Keratinocyte (primary cell): ENCODE measurements at regions not wholly inside any gene's neighbourhood (a gene's known extent, or its start where the extent isn't known, plus 50 kb on each side); places are given as distances from the start of the nearest gene placed in this dataset.

ENCODE experiments used
- DNase-seq: peaks from one replicate; pipeline ENCODE4 v3.0.0-alpha.2; 2011; ENCODE audit warnings: low read depth, missing footprints, low spot score
- FAIRE-seq: peaks from 2 replicates; lab custom pipeline; 2011; peaks lifted over from hg19 to GRCh38; lab: Jason Lieb, UNC
- H2AFZ ChIP-seq: 2 replicates; pipeline ENCODE4 v1.6.0; 2012; ENCODE audit warnings: low read length, control low read depth, inconsistent platforms; ENCODE audit not compliant: control insufficient read depth
- H3K27ac ChIP-seq: 2 replicates; pipeline ENCODE4 v1.5.1; 2011; ENCODE audit warnings: low read length; ENCODE audit not compliant: control insufficient read depth, insufficient read depth
- H3K27me3 ChIP-seq: 3 replicates; pipeline ENCODE4 v1.6.0; 2011; ENCODE audit warnings: low read length; ENCODE audit not compliant: control insufficient read depth, insufficient read depth; ENCODE audit errors: extremely low read depth
- H3K36me3 ChIP-seq, 2 experiments: 2 replicates in 1 of 2; 3 replicates in 1 of 2; pipeline ENCODE4 v1.5.1; 2011; ENCODE audit warnings: low read length in 2 of 2, mild to moderate bottlenecking in 1 of 2; ENCODE audit not compliant: control insufficient read depth in 2 of 2, insufficient read depth in 2 of 2; ENCODE audit errors: extremely low read depth in 1 of 2
- H3K4me1 ChIP-seq: 3 replicates; pipeline ENCODE4 v1.5.1; 2011; ENCODE audit warnings: low read length; ENCODE audit not compliant: control insufficient read depth, insufficient read depth; ENCODE audit errors: extremely low read depth
- H3K4me2 ChIP-seq: 3 replicates; pipeline ENCODE4 v1.6.0; 2011; ENCODE audit warnings: low read depth, low read length; ENCODE audit not compliant: control insufficient read depth, insufficient read depth; ENCODE audit errors: extremely low read depth
- H3K4me3 ChIP-seq, 3 experiments: fragments of 200-600 bp in 1 of 3; sonication (generic) in 1 of 3; 2 replicates in 2 of 3; 3 replicates in 1 of 3; pipeline ENCODE4 v1.5.1; 2011 to 2016; ENCODE audit warnings: low read length in 3 of 3, mild to moderate bottlenecking in 3 of 3, control low read depth in 2 of 3, inconsistent platforms in 1 of 3, low read depth in 1 of 3, mixed read lengths in 1 of 3, mixed run types in 1 of 3, moderate library complexity in 1 of 3; ENCODE audit not compliant: control insufficient read depth in 2 of 3, insufficient read depth in 2 of 3; ENCODE audit errors: extremely low read depth in 1 of 3
- H3K79me2 ChIP-seq: 2 replicates; pipeline ENCODE4 v1.6.0; 2012; ENCODE audit warnings: low read length; ENCODE audit not compliant: control insufficient read depth, insufficient read depth
- H3K9ac ChIP-seq: 3 replicates; pipeline ENCODE4 v1.6.0; 2011; ENCODE audit warnings: low read length; ENCODE audit not compliant: control insufficient read depth, insufficient read depth; ENCODE audit errors: extremely low read depth
- H3K9me1 ChIP-seq: 3 replicates; pipeline ENCODE4 v1.6.0; 2011; ENCODE audit warnings: low read length; ENCODE audit not compliant: control insufficient read depth, insufficient read depth; ENCODE audit errors: extremely low read depth
- H3K9me3 ChIP-seq: 2 replicates; pipeline ENCODE4 v1.5.1; 2012; ENCODE audit warnings: low read depth, low read length; ENCODE audit not compliant: control insufficient read depth
- H4K20me1 ChIP-seq: 3 replicates; pipeline ENCODE4 v1.6.0; 2011; ENCODE audit warnings: low read length; ENCODE audit not compliant: control insufficient read depth, insufficient read depth; ENCODE audit errors: extremely low read depth
- CTCF ChIP-seq, 3 experiments: IDR thresholded peaks in 1 of 3; conservative IDR thresholded peaks in 1 of 3; optimal IDR thresholded peaks in 1 of 3; 2 replicates in 2 of 3; 3 replicates in 1 of 3; pipeline versions ENCODE3 to v1.5.1; 2011; ENCODE audit warnings: low read length in 3 of 3, mild to moderate bottlenecking in 3 of 3, moderate library complexity in 2 of 3, control low read depth in 1 of 3, inconsistent platforms in 1 of 3; ENCODE audit not compliant: insufficient read depth in 2 of 3; ENCODE audit errors: extremely low read depth in 1 of 3
- EZH2 ChIP-seq: IDR thresholded peaks from one replicate; pipeline ENCODE4 v1.6.1; 2012; ENCODE audit warnings: inconsistent platforms, mild to moderate bottlenecking, low read length, moderate library complexity
- dilution Hi-C: fragments of 300-500 bp; cut with MboI; formaldehyde crosslinking; loops from one replicate; pipeline ENCODE4 v1.7.0; 2020; ENCODE audit warnings: low sequenced_read_pairs; ENCODE audit not compliant: extremely low pct_ligation_motif_present

DNA sequence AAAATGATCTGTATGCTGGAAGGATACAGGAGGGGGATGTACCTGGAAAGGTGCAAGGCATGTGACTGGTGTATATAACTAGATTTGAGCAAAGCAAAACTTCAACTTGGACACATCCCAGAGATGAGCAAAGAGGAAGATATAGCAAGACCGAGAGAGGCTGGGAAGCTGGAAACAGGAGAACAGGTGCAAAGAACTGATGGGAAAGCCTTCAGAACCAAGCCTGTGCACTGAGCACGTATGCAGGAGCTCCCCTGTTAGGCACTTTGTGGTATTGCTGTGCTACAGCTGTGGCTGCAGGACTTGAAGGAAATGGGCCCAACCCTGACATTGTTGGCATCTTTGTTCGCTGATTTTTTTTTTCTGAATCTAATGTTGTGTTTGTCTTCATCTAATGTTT, 120.7 kb upstream of the PWP1 start:
- DNase-seq (no peak), FAIRE-seq (peak; percentile 81)

DNA sequence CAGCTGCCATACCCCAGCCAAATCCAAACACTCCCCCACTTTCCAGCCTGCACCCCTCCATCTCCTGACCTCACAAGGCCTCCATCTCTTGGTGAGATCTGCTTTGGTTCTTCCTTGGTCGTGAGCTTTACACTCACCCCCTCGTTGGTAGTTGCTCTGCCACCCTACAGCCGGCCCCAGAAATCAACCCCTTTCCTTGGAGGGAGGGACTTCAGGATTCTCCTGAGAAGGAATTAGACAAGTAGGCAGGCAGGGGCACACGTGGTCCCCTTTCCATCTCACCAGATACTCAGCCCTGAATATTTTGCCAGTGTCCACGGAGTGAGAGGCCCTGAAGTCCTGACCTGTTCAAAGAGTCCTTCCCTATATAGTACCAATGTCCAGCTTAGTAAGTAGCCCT, 120.0 kb upstream of the PWP1 start:
- no peak for FAIRE-seq
- Histone ChIP-seq H3K27me3 (no peaks in the 10 kb centered on the region), H3K9me1 (no peaks in the 10 kb centered on the region), H3K79me2 (no peaks in the 10 kb centered on the region), H3K36me3 (no peaks in the 10 kb centered on the region), H3K27ac (no peak overlapping the region), H3K4me3 (no peak overlapping the region), H3K4me2 (no peak overlapping the region), H3K9ac (no peak overlapping the region), H3K9me3 (no peaks in the 10 kb centered on the region), H2AFZ (no peak overlapping the region), H3K4me1 (peaks cover 9% of the 10 kb centered on the region), H4K20me1 (no peaks in the 10 kb centered on the region)
- no peak for DNase-seq
- dilution Hi-C loops = no loop called here
- TF ChIP-seq CTCF (optimal IDR thresholded peaks at IDR 0.05 in 1 of 3, IDR thresholded peaks at IDR 0.05 in 1 of 3, conservative IDR thresholded peaks at IDR 0.05 in 1 of 3; ENCODE audit: extremely low read depth in 1 of 3, insufficient read depth in 2 of 3, low read length in 3 of 3) (no peak), EZH2 (no peak)

More for the DNA sequence above, 120.7 kb upstream of the PWP1 start:
- Histone ChIP-seq H3K9me1 (no peaks in the 10 kb centered on the region), H3K36me3 (no peaks in the 10 kb centered on the region), H4K20me1 (no peaks in the 10 kb centered on the region), H3K27me3 (no peaks in the 10 kb centered on the region), H3K4me3 (no peak overlapping the region), H3K4me2 (no peak overlapping the region), H2AFZ (no peak overlapping the region), H3K9me3 (no peaks in the 10 kb centered on the region), H3K4me1 (peaks cover 15% of the 10 kb centered on the region), H3K27ac (no peak overlapping the region), H3K9ac (no peak overlapping the region), H3K79me2 (no peaks in the 10 kb centered on the region)
- dilution Hi-C loops = no loop called here
- TF ChIP-seq CTCF (optimal IDR thresholded peaks at IDR 0.05 in 1 of 3, IDR thresholded peaks at IDR 0.05 in 1 of 3, conservative IDR thresholded peaks at IDR 0.05 in 1 of 3; ENCODE audit: extremely low read depth in 1 of 3, insufficient read depth in 2 of 3, low read length in 3 of 3) (peak; percentile 82 to 86 (median 85)), EZH2 (no peak)
